ENCODE measurements at regions not wholly inside any gene's neighbourhood (a gene's known extent, or its start where the extent isn't known, plus 50 kb on each side); places are given as distances from the start of the nearest gene placed in this dataset.
"Not testable (repeated sequence)": the region's sequence is repeated elsewhere in the genome, so short reads cannot be mapped to it uniquely, and the experiment has no call there.

DNA sequence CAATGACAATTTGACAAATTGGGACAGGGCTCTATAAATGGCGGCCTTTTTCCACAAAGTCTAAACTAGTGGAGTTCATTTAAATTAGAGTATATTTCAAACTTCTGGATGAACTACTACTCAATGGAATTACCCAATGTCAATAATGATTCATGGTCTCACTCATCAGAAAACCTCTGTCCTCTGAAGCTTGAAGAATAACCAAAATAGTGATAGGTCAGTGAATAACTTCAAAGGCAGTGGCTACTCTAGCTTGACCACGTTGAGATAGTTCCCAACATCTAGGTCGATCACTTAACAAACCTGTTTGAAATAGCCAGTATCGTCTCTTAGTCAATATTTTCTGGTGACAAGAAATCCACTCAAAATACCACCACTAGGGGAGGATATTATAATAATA, 197.6 kb downstream of the HDGFL1 start:
- peak in 3 of 9 donors; percentile 16 to 33 (median 23) for TF ChIP-seq CTCF (IDR thresholded peaks at IDR 0.05)
- H3K4me3 ChIP-seq = no peak overlapping the region
- no peaks in the 10 kb centered on the region for H3K36me3 ChIP-seq
- no peak for DNase-seq
- H3K27ac ChIP-seq = no peak overlapping the region
- 94% methylated on average over 4 of the region's 4 CpGs for WGBS, 2 donors
- no peaks in the 10 kb centered on the region for H3K9me3 ChIP-seq
- intact Hi-C loops (cut with DNase I) = no loop called here
- no peak for ATAC-seq
- no peaks in the 10 kb centered on the region for H3K27me3 ChIP-seq
- no peaks in the 10 kb centered on the region for H3K4me1 ChIP-seq

- DNase-seq (no peak), ATAC-seq (no peak)
- Histone ChIP-seq H3K9me3 (no peaks in the 10 kb centered on the region), H3K27me3 (no peaks in the 10 kb centered on the region), H3K27ac (no peak overlapping the region), H3K36me3 (no peaks in the 10 kb centered on the region), H3K4me3 (no peak overlapping the region), H3K4me1 (no peaks in the 10 kb centered on the region)
- intact Hi-C loops (cut with DNase I) = no loop called here
- 97 to 98% methylated on average over 1 of the region's 1 CpG for WGBS, 2 donors
- no peak for TF ChIP-seq CTCF (IDR thresholded peaks at IDR 0.05)
These were observed 200.7 kb downstream of the HDGFL1 start for GRCh38 chr6:22770054-22770453.

- Histone ChIP-seq H3K4me1 (no peaks in the 10 kb centered on the region), H3K27me3 (no peaks in the 10 kb centered on the region), H3K27ac (no peak overlapping the region), H3K4me3 (no peak overlapping the region), H3K36me3 (no peaks in the 10 kb centered on the region), H3K9me3 (peaks cover 0 to 26% (median 12%) of the 10 kb centered on the region in 11 donors)
- ATAC-seq (no peak), DNase-seq (no peak)
- intact Hi-C loops (cut with DNase I) = no loop called here
- 89 to 93% methylated on average over 2 of the region's 2 CpGs for WGBS, 2 donors
- TF ChIP-seq CTCF (IDR thresholded peaks at IDR 0.05) = no peak
These were observed 204.8 kb downstream of the HDGFL1 start for GRCh38 chr6:22774129-22774528.

DNA sequence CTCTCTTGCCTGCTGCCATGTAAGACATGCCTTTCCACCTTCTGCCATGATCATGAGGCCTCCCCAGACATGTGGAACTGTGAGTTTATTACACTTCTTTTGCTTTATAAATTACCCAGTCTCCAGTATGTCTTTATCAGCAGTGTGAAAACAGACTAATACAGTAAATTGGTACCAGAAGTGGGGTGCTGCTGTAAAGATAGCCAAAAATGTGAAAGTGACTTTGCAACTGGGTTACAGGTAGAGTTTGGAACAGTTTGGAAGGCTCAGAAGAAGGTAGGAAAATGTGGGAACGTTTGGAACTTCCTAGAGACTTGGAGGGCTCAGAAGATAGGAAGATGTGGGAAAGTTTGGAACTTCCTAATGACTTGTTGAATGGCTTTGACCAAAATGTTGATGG, 209.1 kb downstream of the HDGFL1 start:
- DNase-seq; H3K27ac ChIP-seq; H3K4me3 ChIP-seq; intact Hi-C loops (cut with DNase I); H3K36me3 ChIP-seq; H3K27me3 ChIP-seq; H3K4me1 ChIP-seq; ATAC-seq: not testable (repeated sequence)
- peaks cover 0 to 47% (median 17%) of the 10 kb centered on the region in 11 donors for H3K9me3 ChIP-seq
- 41 to 46% methylated on average over 1 of the region's 1 CpG for WGBS, 2 donors

- Histone ChIP-seq H3K36me3 (no peaks in the 10 kb centered on the region), H3K9me3 (peaks cover 0 to 47% (median 17%) of the 10 kb centered on the region in 11 donors)
- no peak for ATAC-seq
These were observed 209.7 kb downstream of the HDGFL1 start for GRCh38 chr6:22779062-22779461.

More at GRCh38 chr6:22779062-22779461, 209.7 kb downstream of the HDGFL1 start:
- no peak overlapping the region for H3K4me3 ChIP-seq
- DNase-seq = no peak
- 99 to 100% methylated on average over 2 of the region's 2 CpGs for WGBS, 2 donors
- H3K4me1 ChIP-seq = peaks cover 0 to 3% (median 0%) of the 10 kb centered on the region in 9 donors
- no peaks in the 10 kb centered on the region for H3K27me3 ChIP-seq
- no peak overlapping the region for H3K27ac ChIP-seq
- no peak for TF ChIP-seq CTCF (IDR thresholded peaks at IDR 0.05)
- intact Hi-C loops (cut with DNase I) = no loop called here
